ENCODE measurements at regions not wholly inside any gene's neighbourhood (a gene's known extent, or its start where the extent isn't known, plus 50 kb on each side); places are given as distances from the start of the nearest gene placed in this dataset.
"Not testable (repeated sequence)": the region's sequence is repeated elsewhere in the genome, so short reads cannot be mapped to it uniquely, and the experiment has no call there.

DNA sequence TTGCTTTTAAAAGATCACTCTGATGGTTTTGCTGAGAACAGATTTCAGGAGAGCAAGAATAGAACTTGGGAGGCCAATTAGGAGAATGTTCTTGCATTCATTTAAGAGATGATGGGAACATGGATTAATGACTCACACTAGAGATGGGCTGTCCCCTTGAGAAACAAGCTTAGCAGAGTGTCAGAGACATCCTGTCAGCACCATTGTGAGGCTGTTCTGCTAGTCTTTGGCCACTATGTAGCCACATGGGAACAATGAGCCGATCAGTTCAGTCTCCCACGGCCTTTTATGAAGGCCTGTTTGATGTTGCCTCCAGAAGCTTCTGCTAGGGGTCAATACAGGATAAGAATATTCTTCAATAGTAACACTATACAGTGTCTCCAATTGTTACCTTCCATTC lies 113.0 kb upstream of the EYA4 start:
- Histone ChIP-seq H3K9me3 (ENCODE audit: control insufficient read depth in 5 of 5, low read length in 5 of 5) (peaks cover 0 to 3% (median 0%) of the 10 kb centered on the region in 5 donors), H3K9ac (ENCODE audit: low read length in 5 of 5) (peak overlapping the region in 1 of 5 donors; percentile 85), H3K36me3 (ENCODE audit: control insufficient read depth in 5 of 5, insufficient read depth in 5 of 5, low read length in 5 of 5) (no peaks in the 10 kb centered on the region), H3K4me1 (ENCODE audit: control insufficient read depth in 5 of 5, insufficient read depth in 5 of 5, low read length in 5 of 5) (peaks cover 0 to 5% (median 0%) of the 10 kb centered on the region in 5 donors), H3K27me3 (ENCODE audit: control insufficient read depth in 5 of 5, insufficient read depth in 4 of 5, low read length in 5 of 5) (peaks cover 0 to 3% (median 0%) of the 10 kb centered on the region in 5 donors), H3K4me3 (ENCODE audit: low read depth in 1 of 5, low read length in 5 of 5) (no peak overlapping the region), H3K27ac (ENCODE audit: low read depth, low read length) (no peak overlapping the region)

GRCh38 chr6:133129556-133129955 lies 111.6 kb upstream of the EYA4 start:
- Histone ChIP-seq H3K36me3 (ENCODE audit: control insufficient read depth in 5 of 5, insufficient read depth in 5 of 5, low read length in 5 of 5) (no peaks in the 10 kb centered on the region), H3K27ac (ENCODE audit: low read depth, low read length) (no peak overlapping the region)

DNA sequence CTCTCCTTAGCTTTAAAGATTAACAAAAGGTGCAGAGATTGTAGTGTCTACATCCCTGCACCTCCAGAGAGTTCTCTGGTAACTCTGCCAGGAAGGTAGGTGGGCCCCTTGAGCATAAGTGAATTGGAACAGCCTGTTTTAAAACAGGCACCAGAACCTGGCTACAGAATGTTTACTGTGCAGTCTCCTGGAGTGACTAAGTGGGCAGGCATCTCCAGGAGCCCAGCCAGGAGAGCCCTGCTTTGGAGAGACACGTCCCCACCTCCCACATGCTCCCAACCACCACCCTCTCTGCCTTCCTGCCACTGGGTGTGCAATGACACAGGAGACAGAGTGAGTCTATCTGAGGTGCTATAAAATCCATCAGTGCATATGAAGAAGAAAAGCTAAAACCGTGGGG lies 110.3 kb upstream of the EYA4 start:
- Histone ChIP-seq H3K4me1 (ENCODE audit: control insufficient read depth in 5 of 5, insufficient read depth in 5 of 5, low read length in 5 of 5) (peaks cover 0 to 5% (median 0%) of the 10 kb centered on the region in 5 donors), H3K9ac (ENCODE audit: low read length in 5 of 5) (no peak overlapping the region), H3K27ac (ENCODE audit: low read depth, low read length) (no peak overlapping the region), H3K27me3 (ENCODE audit: control insufficient read depth in 5 of 5, insufficient read depth in 4 of 5, low read length in 5 of 5) (peaks cover 0 to 3% (median 0%) of the 10 kb centered on the region in 5 donors), H3K36me3 (ENCODE audit: control insufficient read depth in 5 of 5, insufficient read depth in 5 of 5, low read length in 5 of 5) (no peaks in the 10 kb centered on the region), H3K9me3 (ENCODE audit: control insufficient read depth in 5 of 5, low read length in 5 of 5) (no peaks in the 10 kb centered on the region), H3K4me3 (ENCODE audit: low read depth in 1 of 5, low read length in 5 of 5) (no peak overlapping the region)

More at GRCh38 chr6:133129556-133129955, 111.6 kb upstream of the EYA4 start:
- Histone ChIP-seq H3K9me3 (ENCODE audit: control insufficient read depth in 5 of 5, low read length in 5 of 5) (no peaks in the 10 kb centered on the region), H3K9ac (ENCODE audit: low read length in 5 of 5) (no peak overlapping the region), H3K27me3 (ENCODE audit: control insufficient read depth in 5 of 5, insufficient read depth in 4 of 5, low read length in 5 of 5) (peaks cover 0 to 3% (median 0%) of the 10 kb centered on the region in 5 donors), H3K4me1 (ENCODE audit: control insufficient read depth in 5 of 5, insufficient read depth in 5 of 5, low read length in 5 of 5) (peaks cover 0 to 5% (median 0%) of the 10 kb centered on the region in 5 donors), H3K4me3 (ENCODE audit: low read depth in 1 of 5, low read length in 5 of 5) (no peak overlapping the region)

GRCh38 chr6:133131621-133132465 lies 109.3 kb upstream of the EYA4 start:
- no peak overlapping the region for H3K9ac ChIP-seq (ENCODE audit: low read length in 5 of 5)
- no peaks in the 10 kb centered on the region for H3K36me3 ChIP-seq (ENCODE audit: control insufficient read depth in 5 of 5, insufficient read depth in 5 of 5, low read length in 5 of 5)
- no peaks in the 10 kb centered on the region for H3K9me3 ChIP-seq (ENCODE audit: control insufficient read depth in 5 of 5, low read length in 5 of 5)
- H3K27me3 ChIP-seq (ENCODE audit: control insufficient read depth in 5 of 5, insufficient read depth in 4 of 5, low read length in 5 of 5), result peaks cover 0 to 3% (median 0%) of the 10 kb centered on the region in 5 donors
- no peak overlapping the region for H3K27ac ChIP-seq (ENCODE audit: low read depth, low read length)
- no peak overlapping the region for H3K4me3 ChIP-seq (ENCODE audit: low read depth in 1 of 5, low read length in 5 of 5)
- peaks cover 0 to 5% (median 0%) of the 10 kb centered on the region in 5 donors for H3K4me1 ChIP-seq (ENCODE audit: control insufficient read depth in 5 of 5, insufficient read depth in 5 of 5, low read length in 5 of 5)

DNA sequence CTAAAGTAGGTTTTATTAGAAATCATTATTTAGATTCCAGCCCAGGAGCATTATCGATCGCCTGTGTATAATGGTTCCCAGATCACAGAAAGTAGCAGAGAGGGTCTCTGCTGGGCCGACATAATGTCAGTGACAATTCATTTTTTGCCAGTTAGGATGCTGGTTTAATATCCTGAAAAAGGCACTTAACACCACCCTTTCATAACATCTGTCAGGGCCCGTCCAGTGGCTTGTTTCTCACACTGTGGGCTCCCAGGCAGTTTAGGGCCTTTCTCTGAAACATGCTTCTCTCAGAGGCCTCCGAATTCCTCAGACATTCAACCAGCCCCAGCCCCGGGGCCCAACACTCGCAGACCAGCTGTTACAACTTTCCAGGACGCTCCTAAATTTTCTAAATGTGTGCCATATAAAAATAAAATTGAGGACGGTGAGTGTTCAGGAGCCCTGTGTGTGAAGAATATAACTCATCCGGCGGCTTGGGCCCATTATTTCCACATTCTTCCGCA lies 108.6 kb upstream of the EYA4 start:
- Histone ChIP-seq H3K9ac (ENCODE audit: low read length in 5 of 5) (no peak overlapping the region), H3K4me3 (ENCODE audit: low read depth in 1 of 5, low read length in 5 of 5) (no peak overlapping the region), H3K9me3 (ENCODE audit: control insufficient read depth in 5 of 5, low read length in 5 of 5) (no peaks in the 10 kb centered on the region), H3K4me1 (ENCODE audit: control insufficient read depth in 5 of 5, insufficient read depth in 5 of 5, low read length in 5 of 5) (peaks cover 0 to 5% (median 0%) of the 10 kb centered on the region in 5 donors), H3K27ac (ENCODE audit: low read depth, low read length) (no peak overlapping the region), H3K27me3 (ENCODE audit: control insufficient read depth in 5 of 5, insufficient read depth in 4 of 5, low read length in 5 of 5) (peaks cover 0 to 3% (median 0%) of the 10 kb centered on the region in 5 donors), H3K36me3 (ENCODE audit: control insufficient read depth in 5 of 5, insufficient read depth in 5 of 5, low read length in 5 of 5) (no peaks in the 10 kb centered on the region)

DNA sequence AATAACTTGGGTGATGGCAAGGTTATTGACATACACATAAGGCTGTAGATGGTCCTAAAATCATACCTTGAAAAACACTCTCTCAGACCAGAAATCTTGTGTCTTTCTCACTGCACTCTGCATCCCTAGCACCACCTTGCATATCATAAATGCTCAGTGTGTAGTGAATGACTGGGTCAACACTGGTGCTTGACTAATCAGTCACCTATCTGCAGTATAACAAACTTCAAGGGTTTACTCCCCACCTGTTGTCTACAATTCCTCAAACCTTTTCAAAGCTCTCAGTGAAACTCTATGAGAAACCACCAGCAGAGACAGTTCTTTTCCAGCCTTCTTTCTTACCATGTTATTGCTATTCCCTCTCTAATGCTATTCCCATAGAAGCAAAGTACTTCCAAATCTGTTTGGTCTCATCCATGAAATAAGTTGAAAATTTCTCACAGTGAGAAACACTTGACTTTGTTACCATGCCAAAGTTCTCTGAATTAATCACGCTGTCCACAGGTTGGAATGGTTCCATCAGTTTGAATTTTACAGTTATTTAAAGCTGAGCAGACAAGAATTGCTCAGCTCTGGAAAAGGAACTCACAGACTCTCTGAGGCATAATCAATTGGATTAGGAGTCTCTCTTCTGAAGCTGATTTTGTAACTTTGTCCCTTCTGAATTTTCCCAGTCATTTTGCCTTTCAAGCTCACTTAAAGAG lies 104.8 kb upstream of the EYA4 start:
- Histone ChIP-seq H3K27me3 (ENCODE audit: control insufficient read depth in 5 of 5, insufficient read depth in 4 of 5, low read length in 5 of 5) (no peaks in the 10 kb centered on the region), H3K27ac (ENCODE audit: low read depth, low read length) (no peak overlapping the region), H3K9me3 (ENCODE audit: control insufficient read depth in 5 of 5, low read length in 5 of 5) (peaks cover 0 to 2% (median 0%) of the 10 kb centered on the region in 5 donors), H3K4me3 (ENCODE audit: low read depth in 1 of 5, low read length in 5 of 5) (no peak overlapping the region), H3K4me1 (ENCODE audit: control insufficient read depth in 5 of 5, insufficient read depth in 5 of 5, low read length in 5 of 5) (no peaks in the 10 kb centered on the region), H3K36me3 (ENCODE audit: control insufficient read depth in 5 of 5, insufficient read depth in 5 of 5, low read length in 5 of 5) (no peaks in the 10 kb centered on the region), H3K9ac (ENCODE audit: low read length in 5 of 5) (no peak overlapping the region)

DNA sequence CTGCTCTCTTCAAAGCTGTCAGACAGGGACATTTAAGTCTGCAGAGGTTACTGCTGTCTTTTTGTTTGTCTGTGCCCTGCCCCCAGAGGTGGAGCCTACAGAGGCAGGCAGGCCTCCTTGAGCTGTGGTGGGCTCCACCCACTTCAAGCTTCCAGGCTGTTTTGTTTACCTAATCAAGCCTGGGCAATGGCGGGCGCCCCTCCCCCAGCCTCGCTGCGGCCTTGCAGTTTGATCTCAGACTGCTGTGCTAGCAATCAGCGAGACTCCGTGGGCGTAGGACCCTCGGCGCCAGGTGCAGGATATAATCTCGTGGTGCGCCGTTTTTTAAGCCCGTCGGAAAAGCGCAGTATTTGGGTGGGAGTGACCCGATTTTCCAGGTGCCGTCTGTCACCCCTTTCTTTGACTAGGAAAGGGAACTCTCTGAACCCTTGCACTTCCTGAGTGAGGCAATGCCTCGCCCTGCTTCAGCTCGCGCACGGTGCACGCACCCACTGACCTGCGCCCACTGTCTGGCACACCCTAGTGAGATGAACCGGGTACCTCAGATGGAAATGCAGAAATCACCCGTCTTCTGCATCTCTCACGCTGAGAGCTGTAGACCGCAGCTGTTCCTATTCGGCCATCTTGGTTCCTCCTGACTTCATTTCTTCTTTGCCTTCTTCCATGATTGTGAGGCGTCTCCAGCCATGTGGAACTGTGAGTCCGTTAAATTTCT lies 93.5 kb upstream of the EYA4 start:
- H3K4me1 ChIP-seq (ENCODE audit: control insufficient read depth in 5 of 5, insufficient read depth in 5 of 5, low read length in 5 of 5); H3K9me3 ChIP-seq (ENCODE audit: control insufficient read depth in 5 of 5, low read length in 5 of 5); H3K36me3 ChIP-seq (ENCODE audit: control insufficient read depth in 5 of 5, insufficient read depth in 5 of 5, low read length in 5 of 5); H3K9ac ChIP-seq (ENCODE audit: low read length in 5 of 5); H3K4me3 ChIP-seq (ENCODE audit: low read depth in 1 of 5, low read length in 5 of 5); H3K27me3 ChIP-seq (ENCODE audit: control insufficient read depth in 5 of 5, insufficient read depth in 4 of 5, low read length in 5 of 5); H3K27ac ChIP-seq (ENCODE audit: low read depth, low read length): not testable (repeated sequence)

DNA sequence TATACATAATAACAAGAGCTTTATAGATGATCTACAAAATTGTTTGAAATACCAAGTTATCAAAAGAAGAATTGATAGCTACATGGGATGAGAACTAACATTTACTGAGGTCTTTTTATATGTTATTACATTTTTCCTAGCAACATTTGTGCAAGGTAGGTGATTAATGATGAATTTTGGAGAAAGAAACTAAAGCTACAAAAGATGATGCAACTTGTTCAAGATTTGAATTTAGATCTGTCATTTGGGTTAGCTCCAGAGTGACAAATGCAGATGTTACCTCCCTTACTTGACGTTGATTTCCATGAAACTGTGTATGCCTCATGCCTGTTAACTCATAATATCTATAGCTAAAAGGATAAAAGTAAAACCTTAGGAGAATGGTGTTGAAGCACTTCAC lies 84.5 kb upstream of the EYA4 start:
- H3K27ac ChIP-seq (ENCODE audit: low read depth, low read length), result no peak overlapping the region
- H3K36me3 ChIP-seq (ENCODE audit: control insufficient read depth in 5 of 5, insufficient read depth in 5 of 5, low read length in 5 of 5), result no peaks in the 10 kb centered on the region
- H3K9me3 ChIP-seq (ENCODE audit: control insufficient read depth in 5 of 5, low read length in 5 of 5), result peaks cover 0 to 8% (median 2%) of the 10 kb centered on the region in 5 donors
- no peak overlapping the region for H3K9ac ChIP-seq (ENCODE audit: low read length in 5 of 5)
- H3K4me3 ChIP-seq (ENCODE audit: low read depth in 1 of 5, low read length in 5 of 5), result no peak overlapping the region
- H3K4me1 ChIP-seq (ENCODE audit: control insufficient read depth in 5 of 5, insufficient read depth in 5 of 5, low read length in 5 of 5), result no peaks in the 10 kb centered on the region
- H3K27me3 ChIP-seq (ENCODE audit: control insufficient read depth in 5 of 5, insufficient read depth in 4 of 5, low read length in 5 of 5), result peaks cover 0 to 4% (median 0%) of the 10 kb centered on the region in 5 donors

- H3K9me3 ChIP-seq (ENCODE audit: control insufficient read depth in 5 of 5, low read length in 5 of 5), result peaks cover 0 to 8% (median 2%) of the 10 kb centered on the region in 5 donors
- H3K4me1 ChIP-seq (ENCODE audit: control insufficient read depth in 5 of 5, insufficient read depth in 5 of 5, low read length in 5 of 5), result no peaks in the 10 kb centered on the region
- H3K4me3 ChIP-seq (ENCODE audit: low read depth in 1 of 5, low read length in 5 of 5), result no peak overlapping the region
- H3K36me3 ChIP-seq (ENCODE audit: control insufficient read depth in 5 of 5, insufficient read depth in 5 of 5, low read length in 5 of 5), result no peaks in the 10 kb centered on the region
- H3K9ac ChIP-seq (ENCODE audit: low read length in 5 of 5), result no peak overlapping the region
- H3K27me3 ChIP-seq (ENCODE audit: control insufficient read depth in 5 of 5, insufficient read depth in 4 of 5, low read length in 5 of 5), result peaks cover 0 to 4% (median 0%) of the 10 kb centered on the region in 5 donors
- H3K27ac ChIP-seq (ENCODE audit: low read depth, low read length), result no peak overlapping the region
These were observed 83.2 kb upstream of the EYA4 start for GRCh38 chr6:133157995-133158394.

Measured in subcutaneous abdominal adipose tissue (tissue), 5 donors.